HG02610 (cell line): ENCODE measurements at regions not wholly inside any gene's neighbourhood (a gene's known extent, or its start where the extent isn't known, plus 50 kb on each side); places are given as distances from the start of the nearest gene placed in this dataset.
"Not testable (repeated sequence)": the region's sequence is repeated elsewhere in the genome, so short reads cannot be mapped to it uniquely, and the experiment has no call there.

Source experiments
- ATAC-seq: cut with Tn5 transposase; IDR thresholded peaks from one replicate; pipeline ENCODE4 v1.9.1; 2021; ENCODE audit warnings: mild to moderate bottlenecking, moderate library complexity; ENCODE audit not compliant: unreplicated experiment

- ATAC-seq = no peak
Observed at GRCh38 chr9:24351258-24351657, 194.4 kb downstream of the IZUMO3 start.

- ATAC-seq = no peak
Observed at GRCh38 chr9:24342457-24342856, 203.2 kb downstream of the IZUMO3 start.

- no peak for ATAC-seq
Observed at GRCh38 chr9:24333629-24334028, 212.1 kb downstream of the IZUMO3 start.

GRCh38 chr9:24298912-24299311, 246.8 kb downstream of the IZUMO3 start:
- no peak for ATAC-seq

GRCh38 chr9:24297931-24298330, 247.8 kb downstream of the IZUMO3 start:
- no peak for ATAC-seq

- ATAC-seq = no peak
Observed at GRCh38 chr9:24296124-24296523, 249.6 kb downstream of the IZUMO3 start.

- ATAC-seq = no peak
Observed at GRCh38 chr9:24293386-24293785, 252.3 kb downstream of the IZUMO3 start.

- ATAC-seq = no peak
Observed at GRCh38 chr9:24286761-24287160, 258.9 kb downstream of the IZUMO3 start.

- no peak for ATAC-seq
Observed at GRCh38 chr9:24258626-24259025, 287.1 kb downstream of the IZUMO3 start.

- ATAC-seq = no peak
Observed at GRCh38 chr9:24257726-24258125, 288.0 kb downstream of the IZUMO3 start.

- no peak for ATAC-seq
Observed at GRCh38 chr9:24245988-24246387, 299.7 kb downstream of the IZUMO3 start.

GRCh38 chr9:24242576-24242975, 303.1 kb downstream of the IZUMO3 start:
- no peak for ATAC-seq

- no peak for ATAC-seq
Observed at GRCh38 chr9:24218656-24219055, 327.0 kb downstream of the IZUMO3 start.

GRCh38 chr9:24210641-24211040, 335.1 kb downstream of the IZUMO3 start:
- ATAC-seq = no peak

GRCh38 chr9:24189986-24190385, 355.7 kb downstream of the IZUMO3 start:
- ATAC-seq = no peak

- not testable (repeated sequence) for ATAC-seq
Observed at GRCh38 chr9:24180572-24180971, 354.5 kb upstream of the ELAVL2 start.

- no peak for ATAC-seq
Observed at GRCh38 chr9:24144796-24145195, 318.8 kb upstream of the ELAVL2 start.

GRCh38 chr9:24135072-24135471, 309.0 kb upstream of the ELAVL2 start:
- ATAC-seq = not testable (repeated sequence)

GRCh38 chr9:24132244-24132643, 306.2 kb upstream of the ELAVL2 start:
- no peak for ATAC-seq

- ATAC-seq = peak; percentile 57
Observed at GRCh38 chr9:24127519-24127918, 301.5 kb upstream of the ELAVL2 start.

- no peak for ATAC-seq
Observed at GRCh38 chr9:24118190-24118589, 292.1 kb upstream of the ELAVL2 start.

- no peak for ATAC-seq
Observed at GRCh38 chr9:24096756-24097155, 270.7 kb upstream of the ELAVL2 start.

GRCh38 chr9:24095246-24095645, 269.2 kb upstream of the ELAVL2 start:
- ATAC-seq = no peak

GRCh38 chr9:24090566-24090965, 264.5 kb upstream of the ELAVL2 start:
- no peak for ATAC-seq
